ENCODE measurements at regions not wholly inside any gene's neighbourhood (a gene's known extent, or its start where the extent isn't known, plus 50 kb on each side); places are given as distances from the start of the nearest gene placed in this dataset.

- Histone ChIP-seq H3K4me3 (ENCODE audit: low read length) (no peak overlapping the region), H3K36me3 (ENCODE audit: control insufficient read depth, insufficient read depth, low read length) (no peaks in the 10 kb centered on the region), H3K4me1 (ENCODE audit: control insufficient read depth, insufficient read depth, low read length) (no peaks in the 10 kb centered on the region; the same call in 1 of the 2 replicates), H3K27ac (ENCODE audit: low read length) (no peak overlapping the region), H3K27me3 (ENCODE audit: control insufficient read depth, insufficient read depth, low read length) (no peaks in the 10 kb centered on the region), H3K9me3 (ENCODE audit: control insufficient read depth, insufficient read depth, low read length) (no peaks in the 10 kb centered on the region)
- DNase-seq (ENCODE audit: low read depth, low spot score), result no peak
- WGBS (ENCODE audit: insufficient coverage, insufficient read length), result no CpG with 5 or more reads among the region's 13 CpGs
These were observed 315.6 kb upstream of the SALL3 start for GRCh38 chr18:78664048-78664447.

GRCh38 chr18:78664848-78665247 is 314.8 kb upstream of the SALL3 start:
- no peak overlapping the region for H3K4me3 ChIP-seq (ENCODE audit: low read length)
- no peaks in the 10 kb centered on the region for H3K36me3 ChIP-seq (ENCODE audit: control insufficient read depth, insufficient read depth, low read length)
- H3K9me3 ChIP-seq (ENCODE audit: control insufficient read depth, insufficient read depth, low read length), result no peaks in the 10 kb centered on the region
- no peaks in the 10 kb centered on the region; the same call in 1 of the 2 replicates for H3K4me1 ChIP-seq (ENCODE audit: control insufficient read depth, insufficient read depth, low read length)
- H3K27ac ChIP-seq (ENCODE audit: low read length), result no peak overlapping the region
- WGBS (ENCODE audit: insufficient coverage, insufficient read length), result no CpG with 5 or more reads among the region's 5 CpGs
- no peaks in the 10 kb centered on the region for H3K27me3 ChIP-seq (ENCODE audit: control insufficient read depth, insufficient read depth, low read length)
- no peak for DNase-seq (ENCODE audit: low read depth, low spot score)

GRCh38 chr18:78665644-78666043 is 314.0 kb upstream of the SALL3 start:
- Histone ChIP-seq H3K4me3 (ENCODE audit: low read length) (no peak overlapping the region), H3K9me3 (ENCODE audit: control insufficient read depth, insufficient read depth, low read length) (no peaks in the 10 kb centered on the region), H3K36me3 (ENCODE audit: control insufficient read depth, insufficient read depth, low read length) (no peaks in the 10 kb centered on the region), H3K27ac (ENCODE audit: low read length) (no peak overlapping the region), H3K4me1 (ENCODE audit: control insufficient read depth, insufficient read depth, low read length) (no peaks in the 10 kb centered on the region; the same call in 1 of the 2 replicates), H3K27me3 (ENCODE audit: control insufficient read depth, insufficient read depth, low read length) (no peaks in the 10 kb centered on the region)
- no peak for DNase-seq (ENCODE audit: low read depth, low spot score)
- no CpG with 5 or more reads among the region's 10 CpGs for WGBS (ENCODE audit: insufficient coverage, insufficient read length)

DNA sequence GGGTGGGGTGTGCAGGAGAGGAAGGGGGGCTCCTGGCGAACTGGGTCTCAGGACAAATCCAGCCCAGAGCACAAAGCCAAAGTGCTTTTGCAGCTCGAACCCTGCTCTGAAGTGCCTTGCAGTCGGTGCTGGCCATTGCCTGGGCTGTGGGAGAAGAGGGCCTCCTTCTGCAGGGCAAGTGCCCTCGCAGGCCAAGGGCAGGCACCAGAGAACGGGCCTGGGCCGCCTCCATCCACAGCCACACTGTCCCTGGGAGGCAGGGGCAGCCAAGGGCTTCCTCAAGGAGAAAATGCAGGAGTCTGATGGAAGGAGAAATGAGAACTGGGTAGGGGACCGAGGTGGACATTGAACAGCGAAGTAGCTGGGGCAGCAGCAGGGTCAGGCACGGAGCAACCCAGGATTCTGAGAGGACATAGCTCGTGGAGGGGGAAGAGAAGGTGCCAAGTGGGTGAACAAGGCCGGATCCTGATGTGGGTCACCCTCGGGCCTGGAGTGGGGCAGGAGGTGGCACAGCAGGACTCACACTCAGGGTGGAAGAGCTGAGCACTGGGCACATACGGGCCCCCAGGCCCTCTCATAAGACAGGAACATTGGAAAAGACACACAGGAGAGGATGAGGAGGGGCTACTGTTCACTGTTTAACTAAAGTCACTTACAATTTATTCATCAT is 312.8 kb upstream of the SALL3 start:
- no CpG with 5 or more reads among the region's 13 CpGs for WGBS (ENCODE audit: insufficient coverage, insufficient read length)
- Histone ChIP-seq H3K27ac (ENCODE audit: low read length) (no peak overlapping the region), H3K4me3 (ENCODE audit: low read length) (no peak overlapping the region), H3K9me3 (ENCODE audit: control insufficient read depth, insufficient read depth, low read length) (no peaks in the 10 kb centered on the region), H3K36me3 (ENCODE audit: control insufficient read depth, insufficient read depth, low read length) (no peaks in the 10 kb centered on the region), H3K4me1 (ENCODE audit: control insufficient read depth, insufficient read depth, low read length) (peaks cover 5% of the 10 kb centered on the region), H3K27me3 (ENCODE audit: control insufficient read depth, insufficient read depth, low read length) (no peaks in the 10 kb centered on the region)
- DNase-seq (ENCODE audit: low read depth, low spot score), result no peak

DNA sequence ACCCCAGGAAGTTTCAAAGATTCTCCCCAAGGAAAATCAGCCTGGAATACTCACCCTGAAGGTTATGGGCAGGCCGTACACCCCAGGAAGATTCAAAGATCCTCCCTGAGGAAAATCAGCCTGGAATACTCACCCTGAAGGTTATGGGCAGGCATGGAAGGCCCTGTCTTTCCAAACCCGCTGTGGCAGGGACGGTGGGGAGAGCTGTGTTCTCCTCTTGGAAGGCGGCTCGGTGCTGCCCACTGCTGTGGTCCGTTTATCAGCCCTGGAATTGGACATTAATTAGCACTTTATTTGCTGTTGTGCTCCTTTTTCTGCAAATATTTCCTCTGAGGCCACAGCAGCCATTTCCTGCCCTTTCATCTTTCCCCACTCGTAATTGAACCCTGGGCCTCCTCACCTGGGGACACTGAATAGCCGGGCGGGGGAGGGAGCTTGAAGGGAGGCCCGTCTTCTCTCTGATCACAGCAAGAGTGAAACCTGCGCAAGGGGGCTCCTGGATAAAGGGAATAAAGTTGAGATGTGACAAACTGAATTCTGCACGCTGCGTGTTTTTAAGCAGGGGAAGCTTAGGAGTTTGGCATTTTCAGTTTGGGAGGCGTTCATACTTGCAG is 308.7 kb upstream of the SALL3 start:
- H3K4me1 ChIP-seq (ENCODE audit: control insufficient read depth, insufficient read depth, low read length), result peaks cover 5% of the 10 kb centered on the region
- no CpG with 5 or more reads among the region's 14 CpGs for WGBS (ENCODE audit: insufficient coverage, insufficient read length)
- no peak overlapping the region for H3K27ac ChIP-seq (ENCODE audit: low read length)
- DNase-seq (ENCODE audit: low read depth, low spot score), result no peak
- H3K9me3 ChIP-seq (ENCODE audit: control insufficient read depth, insufficient read depth, low read length), result no peaks in the 10 kb centered on the region
- H3K27me3 ChIP-seq (ENCODE audit: control insufficient read depth, insufficient read depth, low read length), result no peaks in the 10 kb centered on the region
- H3K36me3 ChIP-seq (ENCODE audit: control insufficient read depth, insufficient read depth, low read length), result no peaks in the 10 kb centered on the region
- H3K4me3 ChIP-seq (ENCODE audit: low read length), result no peak overlapping the region

DNA sequence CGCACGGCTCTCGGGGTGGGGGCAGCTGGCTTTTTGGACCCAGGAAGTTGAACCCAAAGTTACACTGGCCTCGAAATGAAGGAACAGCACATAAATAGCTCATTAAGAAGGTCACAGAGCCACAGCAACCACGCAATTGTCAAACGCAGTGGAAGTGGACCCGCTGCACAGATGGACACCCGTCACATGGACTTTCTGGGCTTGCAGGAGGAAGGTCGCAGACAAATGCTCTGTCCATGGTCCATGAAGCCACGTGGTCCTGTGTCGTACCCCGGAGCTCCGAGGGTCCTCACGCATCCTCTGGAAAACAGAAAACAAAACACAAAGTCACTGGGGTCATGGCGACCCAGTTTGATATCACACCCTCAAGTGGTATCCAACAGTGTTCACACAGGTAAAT is 308.1 kb upstream of the SALL3 start:
- Histone ChIP-seq H3K27me3 (ENCODE audit: control insufficient read depth, insufficient read depth, low read length) (no peaks in the 10 kb centered on the region), H3K36me3 (ENCODE audit: control insufficient read depth, insufficient read depth, low read length) (no peaks in the 10 kb centered on the region), H3K9me3 (ENCODE audit: control insufficient read depth, insufficient read depth, low read length) (no peaks in the 10 kb centered on the region), H3K4me1 (ENCODE audit: control insufficient read depth, insufficient read depth, low read length) (peaks cover 5% of the 10 kb centered on the region), H3K27ac (ENCODE audit: low read length) (no peak overlapping the region), H3K4me3 (ENCODE audit: low read length) (no peak overlapping the region)
- no peak for DNase-seq (ENCODE audit: low read depth, low spot score)
- WGBS (ENCODE audit: insufficient coverage, insufficient read length), result no CpG with 5 or more reads among the region's 15 CpGs

DNA sequence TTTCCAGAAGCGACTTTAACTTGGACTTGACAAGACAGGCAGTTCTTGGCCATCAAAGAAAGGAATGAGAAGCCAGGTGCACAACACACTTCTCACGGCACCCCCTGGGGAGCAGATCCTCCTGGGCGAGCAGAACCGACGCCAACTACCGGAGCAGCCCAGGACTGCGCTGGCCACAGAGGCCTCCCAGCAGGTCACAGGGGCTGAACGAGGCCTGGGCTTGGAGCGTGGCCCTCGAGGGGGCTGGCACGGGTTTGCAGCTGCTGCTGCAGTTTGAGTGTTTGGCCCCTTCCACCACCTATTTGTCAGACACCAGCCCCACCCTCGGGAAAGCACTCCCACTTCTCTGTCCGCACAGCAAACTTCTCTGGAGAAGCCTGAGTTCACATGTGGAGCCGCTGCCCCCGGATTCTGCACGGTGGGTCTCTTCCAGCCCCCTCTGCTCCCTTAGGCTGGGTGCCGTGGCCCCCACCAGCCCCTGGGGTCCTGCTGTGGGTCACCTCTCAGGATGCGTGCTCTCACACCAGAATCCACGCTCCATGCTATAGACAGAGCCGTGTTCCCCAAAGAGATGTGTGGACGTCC is 306.7 kb upstream of the SALL3 start:
- no peak overlapping the region for H3K27ac ChIP-seq (ENCODE audit: low read length)
- no peak for DNase-seq (ENCODE audit: low read depth, low spot score)
- H3K4me3 ChIP-seq (ENCODE audit: low read length), result no peak overlapping the region
- WGBS (ENCODE audit: insufficient coverage, insufficient read length), result no CpG with 5 or more reads among the region's 21 CpGs
- no peaks in the 10 kb centered on the region for H3K9me3 ChIP-seq (ENCODE audit: control insufficient read depth, insufficient read depth, low read length)
- H3K4me1 ChIP-seq (ENCODE audit: control insufficient read depth, insufficient read depth, low read length), result peaks cover 5% of the 10 kb centered on the region
- no peaks in the 10 kb centered on the region for H3K27me3 ChIP-seq (ENCODE audit: control insufficient read depth, insufficient read depth, low read length)
- no peaks in the 10 kb centered on the region for H3K36me3 ChIP-seq (ENCODE audit: control insufficient read depth, insufficient read depth, low read length)

- Histone ChIP-seq H3K4me3 (ENCODE audit: low read length) (no peak overlapping the region), H3K4me1 (ENCODE audit: control insufficient read depth, insufficient read depth, low read length) (peaks cover 5% of the 10 kb centered on the region), H3K27ac (ENCODE audit: low read length) (no peak overlapping the region), H3K27me3 (ENCODE audit: control insufficient read depth, insufficient read depth, low read length) (no peaks in the 10 kb centered on the region), H3K36me3 (ENCODE audit: control insufficient read depth, insufficient read depth, low read length) (no peaks in the 10 kb centered on the region), H3K9me3 (ENCODE audit: control insufficient read depth, insufficient read depth, low read length) (no peaks in the 10 kb centered on the region)
- no peak for DNase-seq (ENCODE audit: low read depth, low spot score)
- WGBS (ENCODE audit: insufficient coverage, insufficient read length), result no CpG with 5 or more reads among the region's 19 CpGs
These were observed 305.9 kb upstream of the SALL3 start for GRCh38 chr18:78673516-78674321.

DNA sequence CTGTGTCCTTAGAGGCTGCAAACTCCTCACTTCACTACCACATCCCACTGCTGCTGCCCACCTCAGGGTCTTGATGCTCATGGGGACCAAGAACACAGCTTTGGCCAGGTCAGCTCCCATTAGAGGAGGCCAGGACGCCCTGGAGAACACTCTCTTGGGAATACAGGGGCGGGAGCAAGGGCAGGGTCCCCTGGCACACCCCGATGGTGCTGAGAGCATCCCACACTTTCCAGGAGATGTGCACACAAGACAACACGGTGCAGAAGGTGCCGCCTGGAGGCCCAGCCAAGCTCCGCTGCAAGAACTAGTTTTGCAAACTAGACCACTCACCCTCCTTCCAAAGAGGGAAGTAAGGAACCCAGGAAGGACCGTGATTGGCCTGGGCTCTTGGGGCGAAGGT is 304.4 kb upstream of the SALL3 start:
- Histone ChIP-seq H3K4me1 (ENCODE audit: control insufficient read depth, insufficient read depth, low read length) (peaks cover 5% of the 10 kb centered on the region), H3K27me3 (ENCODE audit: control insufficient read depth, insufficient read depth, low read length) (no peaks in the 10 kb centered on the region), H3K9me3 (ENCODE audit: control insufficient read depth, insufficient read depth, low read length) (no peaks in the 10 kb centered on the region), H3K27ac (ENCODE audit: low read length) (no peak overlapping the region), H3K36me3 (ENCODE audit: control insufficient read depth, insufficient read depth, low read length) (no peaks in the 10 kb centered on the region), H3K4me3 (ENCODE audit: low read length) (no peak overlapping the region)
- WGBS (ENCODE audit: insufficient coverage, insufficient read length), result no CpG with 5 or more reads among the region's 8 CpGs
- no peak for DNase-seq (ENCODE audit: low read depth, low spot score)

- no peak for DNase-seq (ENCODE audit: low read depth, low spot score)
- no peaks in the 10 kb centered on the region for H3K9me3 ChIP-seq (ENCODE audit: control insufficient read depth, insufficient read depth, low read length)
- no peak overlapping the region for H3K4me3 ChIP-seq (ENCODE audit: low read length)
- no peaks in the 10 kb centered on the region for H3K36me3 ChIP-seq (ENCODE audit: control insufficient read depth, insufficient read depth, low read length)
- no CpG with 5 or more reads among the region's 19 CpGs for WGBS (ENCODE audit: insufficient coverage, insufficient read length)
- no peaks in the 10 kb centered on the region for H3K4me1 ChIP-seq (ENCODE audit: control insufficient read depth, insufficient read depth, low read length)
- H3K27me3 ChIP-seq (ENCODE audit: control insufficient read depth, insufficient read depth, low read length), result no peaks in the 10 kb centered on the region
- no peak overlapping the region for H3K27ac ChIP-seq (ENCODE audit: low read length)
These were observed 302.8 kb upstream of the SALL3 start for GRCh38 chr18:78676622-78677482.
